ENCODE measurements at regions not wholly inside any gene's neighbourhood (a gene's known extent, or its start where the extent isn't known, plus 50 kb on each side); places are given as distances from the start of the nearest gene placed in this dataset.

GRCh38 chr6:131383421-131384411 is 189.3 kb upstream of the ARG1 start:
- peak; percentile 31 for DNase-seq (ENCODE audit: low read depth)

GRCh38 chr6:131387562-131388447 is 185.2 kb upstream of the ARG1 start:
- no peak for DNase-seq (ENCODE audit: low read depth)

DNA sequence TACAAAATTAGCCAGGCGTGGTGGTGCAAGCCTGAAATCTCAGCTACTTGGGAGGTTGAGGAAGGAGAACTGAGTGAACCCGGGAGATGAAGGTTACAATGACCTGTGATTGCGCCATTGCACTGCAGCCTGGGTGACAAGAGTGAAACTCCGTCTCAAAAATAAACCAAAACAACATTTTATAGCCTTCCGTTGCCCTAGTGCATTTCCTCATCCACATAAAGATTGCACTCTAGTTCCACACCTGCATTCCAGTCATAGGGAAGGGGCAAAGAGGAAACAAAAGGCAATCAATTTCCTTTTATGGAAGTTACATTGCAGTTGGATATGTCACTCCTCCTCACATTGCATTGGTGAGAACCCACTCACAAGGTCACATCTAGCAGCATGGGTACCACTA is 182.7 kb upstream of the ARG1 start:
- no peak for DNase-seq (ENCODE audit: low read depth)

DNA sequence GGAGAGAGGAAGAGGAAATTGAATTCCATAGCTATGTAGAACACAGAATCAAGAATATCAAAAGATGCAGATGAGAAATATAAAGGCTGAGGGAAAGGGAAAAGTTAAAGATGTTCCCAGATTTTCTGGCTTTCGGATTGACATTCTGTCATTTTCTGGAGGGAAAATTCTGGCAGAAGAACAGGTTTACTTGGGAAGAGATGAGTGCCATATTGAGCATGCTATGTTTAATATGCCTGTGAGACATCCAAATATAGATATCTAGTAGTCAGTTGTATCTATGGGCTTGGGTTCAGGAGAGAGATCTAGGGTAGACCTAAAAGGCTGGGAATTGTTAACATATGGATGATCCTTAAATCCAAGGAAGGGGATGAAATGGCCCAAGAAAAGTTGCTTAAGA is 181.9 kb upstream of the ARG1 start:
- no peak for DNase-seq (ENCODE audit: low read depth)

GRCh38 chr6:131393433-131393832 is 179.6 kb upstream of the ARG1 start:
- DNase-seq (ENCODE audit: low read depth), result no peak

DNA sequence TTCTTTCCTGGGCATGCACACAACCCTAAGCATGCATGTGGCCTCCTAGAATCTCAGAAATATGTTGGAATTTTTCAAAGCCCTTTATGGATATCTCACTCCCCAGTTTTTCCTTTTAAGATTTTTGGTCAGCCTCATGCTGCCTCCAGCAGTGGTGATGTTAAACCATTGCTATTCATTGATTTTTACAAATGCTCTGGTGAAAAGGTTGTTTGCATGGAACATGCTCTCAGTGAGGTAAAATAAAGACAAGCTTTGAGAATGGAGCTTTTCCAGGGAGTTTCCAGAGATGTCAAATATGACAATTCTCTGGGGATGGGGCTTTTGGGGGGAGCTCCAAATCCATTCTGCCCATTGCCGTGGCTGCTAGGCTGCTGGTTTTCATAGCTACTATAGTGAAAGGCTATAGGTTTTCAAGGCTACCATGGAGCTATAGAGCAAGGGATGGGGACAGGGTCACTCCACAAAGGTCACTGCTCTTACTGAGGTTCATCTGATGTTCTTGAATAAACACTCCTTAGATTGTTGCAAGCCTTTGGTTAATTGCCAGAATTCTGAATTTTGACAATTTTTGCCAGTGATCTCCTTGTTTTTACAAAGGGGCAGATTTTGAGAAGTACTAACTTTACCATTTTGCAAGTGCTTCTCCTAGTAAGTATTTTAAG is 178.1 kb upstream of the ARG1 start:
- no peak for DNase-seq (ENCODE audit: low read depth)

DNA sequence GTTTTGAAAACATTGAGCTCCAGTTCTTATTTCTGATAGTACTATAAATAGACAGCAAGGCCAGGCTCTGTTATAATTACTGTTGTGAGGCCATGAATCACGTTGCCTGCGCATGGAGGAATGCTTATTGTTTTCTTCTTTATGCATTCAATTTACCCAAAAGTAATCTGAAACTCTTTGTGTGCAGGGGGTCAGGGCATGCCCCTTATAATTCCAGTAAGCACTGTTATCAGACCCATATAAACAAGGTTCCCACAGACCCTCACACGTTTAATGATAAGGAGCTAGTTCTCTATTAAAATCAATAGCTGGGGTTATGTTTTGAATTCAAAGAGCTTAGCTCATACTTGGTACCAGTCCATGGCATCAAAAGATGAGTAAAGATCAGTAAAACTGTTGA is 174.8 kb upstream of the ARG1 start:
- peak; percentile 34 for DNase-seq (ENCODE audit: low read depth)

GRCh38 chr6:131399433-131399832 is 173.6 kb upstream of the ARG1 start:
- no peak for DNase-seq (ENCODE audit: low read depth)

- DNase-seq (ENCODE audit: low read depth), result peak; percentile 90
Measured at GRCh38 chr6:131400054-131400778, 172.8 kb upstream of the ARG1 start.

- DNase-seq (ENCODE audit: low read depth), result no peak
Measured at GRCh38 chr6:131400779-131401496, 172.1 kb upstream of the ARG1 start.

DNA sequence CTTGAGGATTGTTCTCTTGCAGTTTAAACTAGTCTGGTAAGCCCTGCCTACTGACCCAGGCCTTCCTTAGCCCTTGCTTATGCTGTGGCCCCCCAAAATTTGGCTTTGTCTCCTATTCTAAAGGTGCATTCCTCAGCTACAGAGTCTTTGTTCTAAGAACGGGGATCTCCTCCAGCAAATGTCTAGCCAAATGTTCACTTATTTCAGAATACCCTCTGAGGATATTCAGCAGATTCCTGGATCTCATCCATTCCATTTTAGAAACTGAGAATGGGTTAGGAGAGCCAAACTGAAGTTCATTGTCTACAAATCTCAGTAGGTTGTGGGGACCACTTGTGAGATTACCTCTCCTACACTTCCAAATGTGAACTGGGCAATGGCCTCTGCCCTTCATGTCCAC is 164.2 kb upstream of the ARG1 start:
- DNase-seq (ENCODE audit: low read depth), result no peak

DNA sequence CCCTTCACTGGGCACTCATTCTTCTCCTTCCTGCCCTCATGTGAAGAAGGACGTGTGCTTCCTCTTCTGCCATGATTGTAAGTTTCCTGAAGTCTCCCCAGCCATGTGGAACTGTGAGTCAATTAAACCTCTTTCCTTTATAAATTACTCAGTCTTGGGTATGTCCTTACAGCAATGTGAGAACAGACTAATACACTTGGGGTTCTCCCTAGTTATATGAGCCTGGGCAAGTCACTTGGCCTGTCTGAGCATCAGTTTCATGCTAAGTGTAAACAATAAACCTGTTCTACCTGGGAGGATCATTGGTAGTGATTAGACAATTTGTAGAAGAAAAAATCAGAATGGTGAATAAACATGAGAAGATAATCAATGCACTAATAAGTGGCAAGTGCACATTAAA is 162.2 kb upstream of the ARG1 start:
- DNase-seq (ENCODE audit: low read depth), result no peak

GRCh38 chr6:131412960-131413830 is 159.8 kb upstream of the ARG1 start:
- no peak for DNase-seq (ENCODE audit: low read depth)

GRCh38 chr6:131413831-131414191 is 159.2 kb upstream of the ARG1 start:
- no peak for DNase-seq (ENCODE audit: low read depth)

- DNase-seq (ENCODE audit: low read depth), result no peak
Measured at GRCh38 chr6:131414956-131415355, 158.1 kb upstream of the ARG1 start.

DNA sequence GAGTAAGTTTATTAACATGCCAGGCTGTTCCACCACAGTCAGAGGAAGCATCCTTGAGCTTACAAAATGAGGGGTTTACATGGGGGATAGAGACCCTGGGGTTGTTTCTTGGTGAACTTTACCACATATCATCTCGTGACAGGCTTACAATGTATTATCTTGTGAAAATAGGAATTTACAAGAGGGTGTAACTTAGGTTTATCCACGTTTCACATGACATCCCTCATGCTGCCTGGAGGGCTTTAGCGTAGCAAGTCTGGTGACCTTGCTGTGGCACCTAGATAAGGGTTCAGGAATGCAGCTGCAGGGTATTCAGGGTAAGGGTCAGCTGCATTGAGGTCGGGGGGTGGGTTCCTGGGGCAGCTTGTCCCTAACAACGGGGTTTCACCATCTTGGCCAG is 154.6 kb upstream of the ARG1 start:
- no peak for DNase-seq (ENCODE audit: low read depth)

- no peak for DNase-seq (ENCODE audit: low read depth)
Measured at GRCh38 chr6:131419702-131420101, 153.3 kb upstream of the ARG1 start.

DNA sequence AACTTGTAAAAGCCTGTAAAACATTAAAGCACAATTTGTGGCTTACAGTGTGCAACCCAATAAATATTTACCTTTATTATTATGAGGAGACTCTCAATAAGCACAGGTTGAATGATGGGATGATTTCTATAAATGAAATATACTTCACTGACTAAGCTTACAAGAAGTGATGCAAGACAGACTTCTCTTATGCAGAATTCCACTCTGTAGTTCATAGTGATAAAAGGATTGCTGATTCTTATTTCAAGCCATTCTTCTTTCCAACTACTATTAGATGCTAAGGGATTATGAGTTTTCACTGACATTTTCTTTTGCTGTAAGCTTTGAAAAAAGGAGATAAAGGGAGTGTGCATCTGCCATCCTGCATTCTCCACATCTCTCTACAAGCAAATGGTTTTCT is 149.0 kb upstream of the ARG1 start:
- DNase-seq (ENCODE audit: low read depth), result no peak

- DNase-seq (ENCODE audit: low read depth), result no peak
Measured at GRCh38 chr6:131424475-131424874, 148.6 kb upstream of the ARG1 start.

GRCh38 chr6:131427434-131428058 is 145.5 kb upstream of the ARG1 start:
- no peak for DNase-seq (ENCODE audit: low read depth)
